Activated CD4-positive, alpha-beta T cell treated with anti-CD3 and anti-CD28 coated beads, Interleukin-2, amount 10 ng/mL, durations not matched to agents 7 days and 5 days (primary cell): ENCODE measurements at regions not wholly inside any gene's neighbourhood (a gene's known extent, or its start where the extent isn't known, plus 50 kb on each side); places are given as distances from the start of the nearest gene placed in this dataset.

ENCODE experiments used
- CTCF ChIA-PET: fragments of 350-600 bp; sonication (Branson Sonifier 250); formaldehyde crosslinking; loops from one replicate; lab custom pipeline; 2021; ENCODE audit warnings: antibody characterized with exemption; lab: Charles Lee
- POLR2A ChIA-PET: fragments of 350-600 bp; sonication (Branson Sonifier 250); formaldehyde crosslinking; loops from one replicate; lab custom pipeline; 2021; ENCODE audit warnings: antibody characterized with exemption; lab: Charles Lee
- DNase-seq: peaks from one replicate; pipeline ENCODE4 v3.0.0-alpha.2; 2020
- H3K27ac Mint-ChIP-seq: one replicate; pipeline ENCODE4 v1.8.0; 2021; ENCODE audit warnings: mild to moderate bottlenecking, moderate library complexity, mixed read lengths
- H3K27me3 Mint-ChIP-seq: one replicate; pipeline ENCODE4 v1.8.0; 2021; ENCODE audit warnings: mixed read lengths
- H3K36me3 Mint-ChIP-seq: one replicate; pipeline ENCODE4 v1.8.0; 2021; ENCODE audit warnings: low read depth, mixed read lengths
- H3K4me1 Mint-ChIP-seq: one replicate; pipeline ENCODE4 v1.8.0; 2021; ENCODE audit warnings: mixed read lengths
- H3K4me3 Mint-ChIP-seq: one replicate; pipeline ENCODE4 v1.8.0; 2021; ENCODE audit warnings: mild to moderate bottlenecking, moderate library complexity, mixed read lengths
- H3K9me3 Mint-ChIP-seq: one replicate; pipeline ENCODE4 v1.8.0; 2021; ENCODE audit warnings: mixed read lengths

DNA sequence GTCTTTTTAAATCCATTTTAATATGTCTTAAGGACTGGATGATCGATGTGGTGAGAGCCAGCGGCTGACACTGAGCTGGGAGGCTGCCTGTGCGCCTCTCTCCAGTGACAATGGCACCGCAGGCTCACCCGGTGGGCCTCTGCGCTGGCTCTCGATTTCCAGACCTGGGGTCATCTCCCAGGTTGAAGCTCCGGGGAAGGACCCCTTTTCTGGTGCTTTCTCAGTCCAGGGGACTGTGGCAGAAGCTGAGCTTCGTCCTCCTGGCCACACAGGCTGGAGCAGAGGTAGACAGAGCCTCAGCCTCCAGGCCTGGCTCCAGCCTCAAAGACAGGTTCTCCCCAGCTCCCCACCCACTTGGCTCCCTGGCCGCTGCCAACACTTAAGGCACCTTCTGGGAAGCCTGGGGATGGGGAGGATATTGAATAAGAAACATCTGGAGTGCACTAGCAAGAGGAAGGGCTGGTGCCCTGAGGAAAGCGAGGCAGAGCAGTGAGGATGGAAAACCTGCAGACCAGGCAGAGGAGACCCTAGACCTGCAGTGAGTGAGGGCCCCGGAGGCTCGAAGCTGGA lies 154.2 kb upstream of the SMAD3 start:
- CTCF ChIA-PET, result interaction anchor here (0.6 to 1.7 kb wide), 4 partner anchors 8 to 55 kb away, joined by 3 to 8 read pairs (median 5); no protein-coding TSS in a partner anchor

DNA sequence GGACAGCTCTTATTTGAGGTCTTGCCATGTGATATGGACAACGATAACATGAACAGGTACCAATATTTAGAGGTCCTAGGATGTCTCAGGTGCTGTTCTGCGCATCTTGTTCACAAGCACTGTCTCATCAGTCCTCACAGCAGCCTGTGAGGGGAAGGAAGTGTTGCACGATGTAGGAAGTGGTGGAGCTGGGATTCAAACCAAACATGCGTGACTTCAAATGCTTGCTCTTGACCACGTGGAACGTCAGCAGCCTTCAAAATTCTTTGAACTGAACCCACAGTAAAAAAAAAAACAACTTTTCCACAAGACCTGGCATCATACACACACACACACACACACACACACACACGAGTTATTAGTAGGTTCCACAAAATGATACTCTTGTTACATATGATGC lies 153.4 kb upstream of the SMAD3 start:
- Mint-ChIP-seq H3K27ac (peak overlapping the region; percentile 86), H3K4me3 (peak overlapping the region; percentile 45), H3K36me3 (peaks cover 8% of the 10 kb centered on the region), H3K9me3 (peaks cover 9% of the 10 kb centered on the region), H3K4me1 (peaks cover 47% of the 10 kb centered on the region), H3K27me3 (peaks cover 8% of the 10 kb centered on the region)
- peak; percentile 80 for DNase-seq
- ChIA-PET CTCF (interaction anchor here (0.6 to 1.7 kb wide), 6 partner anchors 9 to 1609 kb away, joined by 3 to 8 read pairs (median 3); no protein-coding TSS in a partner anchor), POLR2A (no interaction called here)

More for the DNA sequence above, 154.2 kb upstream of the SMAD3 start:
- peaks cover 47% of the 10 kb centered on the region for H3K4me1 Mint-ChIP-seq
- H3K9me3 Mint-ChIP-seq, result peaks cover 7% of the 10 kb centered on the region
- H3K27me3 Mint-ChIP-seq, result peaks cover 9% of the 10 kb centered on the region
- H3K27ac Mint-ChIP-seq, result peak overlapping the region; percentile 86
- H3K36me3 Mint-ChIP-seq, result peaks cover 6% of the 10 kb centered on the region
- no peak overlapping the region for H3K4me3 Mint-ChIP-seq
- no peak for DNase-seq
- POLR2A ChIA-PET, result no interaction called here

DNA sequence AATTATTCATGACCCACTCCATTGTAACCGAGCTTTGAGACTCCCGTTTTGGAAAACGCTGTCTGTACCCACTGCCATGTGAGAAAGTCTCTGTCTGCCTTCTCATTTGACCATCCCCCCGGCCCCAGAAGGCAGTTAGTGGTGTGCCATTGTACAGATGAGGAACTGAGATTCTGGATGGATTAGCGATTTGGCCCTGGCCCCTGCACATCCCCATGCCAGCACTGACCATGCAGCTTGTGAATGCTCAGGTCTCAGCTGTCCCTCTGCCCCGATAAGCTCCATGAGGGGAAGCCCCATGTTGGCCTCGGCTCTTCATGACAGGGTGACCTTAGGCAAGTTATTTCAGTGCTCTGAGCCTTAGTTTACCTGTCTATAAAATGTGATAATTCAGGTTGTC lies 153.0 kb upstream of the SMAD3 start:
- peaks cover 11% of the 10 kb centered on the region for H3K36me3 Mint-ChIP-seq
- CTCF ChIA-PET, result interaction anchor here (0.6 to 1.7 kb wide), 4 partner anchors 9 to 1609 kb away, joined by 3 to 8 read pairs (median 4); no protein-coding TSS in a partner anchor
- DNase-seq, result peak; percentile 13
- peaks cover 12% of the 10 kb centered on the region for H3K27me3 Mint-ChIP-seq
- POLR2A ChIA-PET, result no interaction called here
- H3K9me3 Mint-ChIP-seq, result peaks cover 9% of the 10 kb centered on the region
- H3K4me1 Mint-ChIP-seq, result peaks cover 47% of the 10 kb centered on the region
- peak overlapping the region; percentile 86 for H3K27ac Mint-ChIP-seq
- H3K4me3 Mint-ChIP-seq, result peak overlapping the region; percentile 9

DNA sequence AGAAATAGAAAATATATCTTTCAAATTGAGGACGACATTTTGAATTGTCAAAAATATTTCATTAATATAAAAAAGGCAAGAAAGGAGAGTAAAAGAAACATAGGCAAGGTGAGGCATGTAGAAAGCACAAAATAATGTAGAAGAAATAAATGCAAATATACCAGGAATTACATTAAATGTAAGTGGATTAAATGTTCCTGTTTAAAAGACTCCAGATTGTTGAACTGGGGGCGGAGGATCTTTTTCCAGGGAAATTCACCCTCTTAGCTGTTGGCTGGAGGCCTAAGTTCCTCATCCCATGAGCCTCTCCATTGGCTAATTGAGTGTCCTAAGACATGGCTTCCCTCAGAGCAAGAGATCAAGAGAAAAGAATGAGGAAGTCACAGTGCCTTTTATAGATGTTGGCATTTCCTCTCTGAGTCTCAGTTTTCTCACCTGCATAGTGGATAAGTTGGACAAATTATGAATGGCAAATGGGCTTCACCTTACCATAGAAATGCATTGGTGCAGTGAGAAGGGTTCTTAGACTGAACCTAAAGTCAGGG lies 147.4 kb upstream of the SMAD3 start:
- H3K27ac Mint-ChIP-seq, result no peak overlapping the region

GRCh38 chr15:66919421-66919820 lies 146.0 kb upstream of the SMAD3 start:
- peaks cover 13% of the 10 kb centered on the region for H3K27me3 Mint-ChIP-seq
- H3K4me3 Mint-ChIP-seq, result no peak overlapping the region
- H3K36me3 Mint-ChIP-seq, result peaks cover 18% of the 10 kb centered on the region
- no peak overlapping the region for H3K27ac Mint-ChIP-seq
- DNase-seq, result no peak
- CTCF ChIA-PET, result interaction anchor here (1.2 kb wide), 2 partner anchors 11 to 15 kb away, joined by 4 read pairs; no protein-coding TSS in a partner anchor
- peaks cover 22% of the 10 kb centered on the region for H3K9me3 Mint-ChIP-seq
- peaks cover 24% of the 10 kb centered on the region for H3K4me1 Mint-ChIP-seq
- POLR2A ChIA-PET, result no interaction called here

More for the DNA sequence above, 147.4 kb upstream of the SMAD3 start:
- Mint-ChIP-seq H3K36me3 (peaks cover 19% of the 10 kb centered on the region), H3K27me3 (peaks cover 13% of the 10 kb centered on the region), H3K4me3 (no peak overlapping the region), H3K4me1 (peaks cover 23% of the 10 kb centered on the region), H3K9me3 (peaks cover 15% of the 10 kb centered on the region)
- ChIA-PET CTCF (interaction anchor here (1.2 to 1.4 kb wide), 2 partner anchors 9 to 14 kb away, joined by 3 to 4 read pairs; no protein-coding TSS in a partner anchor), POLR2A (no interaction called here)
- no peak for DNase-seq

DNA sequence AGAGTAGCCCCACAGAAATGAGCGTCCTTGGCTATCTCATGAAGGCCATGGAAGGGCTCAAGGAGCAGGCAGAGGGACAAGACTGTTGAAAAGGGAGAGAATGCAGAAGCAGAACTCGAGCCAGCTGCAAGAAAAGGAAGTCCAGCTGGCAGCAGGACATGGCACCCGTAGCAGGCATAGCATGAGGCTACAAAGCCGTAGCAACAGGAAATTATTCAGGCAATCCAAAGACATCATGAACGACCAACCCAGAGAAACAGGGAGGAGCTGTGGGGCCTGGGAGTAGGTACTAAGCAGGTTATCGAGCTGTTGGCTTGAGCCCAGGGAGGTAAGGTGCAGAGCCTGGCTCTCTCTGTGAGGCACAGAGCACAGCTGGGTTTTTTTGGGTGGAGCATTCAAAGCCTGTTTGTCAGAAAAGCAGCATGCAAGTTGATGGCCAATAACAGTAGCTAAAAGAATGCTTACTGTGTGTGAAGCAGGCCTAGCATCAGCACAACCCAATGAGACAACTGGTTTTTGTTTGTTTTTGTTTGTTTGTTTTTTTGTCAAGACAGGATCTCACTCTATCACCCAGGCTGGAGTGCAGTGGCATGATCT lies 144.0 kb upstream of the SMAD3 start:
- no peak overlapping the region for H3K4me3 Mint-ChIP-seq
- CTCF ChIA-PET, result interaction anchor here (1.0 to 1.2 kb wide), 4 partner anchors 9 to 21 kb away, joined by 3 to 6 read pairs (median 4); no protein-coding TSS in a partner anchor
- H3K4me1 Mint-ChIP-seq, result peaks cover 19% of the 10 kb centered on the region
- peaks cover 15% of the 10 kb centered on the region for H3K36me3 Mint-ChIP-seq
- DNase-seq, result no peak
- H3K9me3 Mint-ChIP-seq, result peaks cover 19% of the 10 kb centered on the region
- POLR2A ChIA-PET, result no interaction called here
- no peak overlapping the region for H3K27ac Mint-ChIP-seq
- peaks cover 13% of the 10 kb centered on the region for H3K27me3 Mint-ChIP-seq

- CTCF ChIA-PET, result interaction anchor here (0.8 to 1.0 kb wide), 2 partner anchors 9 kb away, joined by 3 read pairs; no protein-coding TSS in a partner anchor
- no peak for DNase-seq
- Mint-ChIP-seq H3K4me3 (no peak overlapping the region), H3K27ac (no peak overlapping the region), H3K4me1 (peaks cover 19% of the 10 kb centered on the region), H3K36me3 (peaks cover 9% of the 10 kb centered on the region), H3K9me3 (peaks cover 14% of the 10 kb centered on the region), H3K27me3 (peaks cover 4% of the 10 kb centered on the region)
- POLR2A ChIA-PET, result no interaction called here
Observed at GRCh38 chr15:66922608-66923007, 142.8 kb upstream of the SMAD3 start.

- Mint-ChIP-seq H3K27me3 (peaks cover 4% of the 10 kb centered on the region), H3K36me3 (peaks cover 9% of the 10 kb centered on the region), H3K4me3 (no peak overlapping the region), H3K27ac (no peak overlapping the region), H3K4me1 (peaks cover 19% of the 10 kb centered on the region), H3K9me3 (peaks cover 14% of the 10 kb centered on the region)
- ChIA-PET CTCF (interaction anchor here (1.2 to 1.4 kb wide), 2 partner anchors 15 to 18 kb away, joined by 3 read pairs; no protein-coding TSS in a partner anchor), POLR2A (no interaction called here)
- peak; percentile 49 for DNase-seq
Observed at GRCh38 chr15:66923438-66923881, 141.9 kb upstream of the SMAD3 start.

GRCh38 chr15:66924889-66925288 lies 140.5 kb upstream of the SMAD3 start:
- H3K27ac Mint-ChIP-seq, result no peak overlapping the region
- H3K4me3 Mint-ChIP-seq, result no peak overlapping the region
- H3K4me1 Mint-ChIP-seq, result peaks cover 19% of the 10 kb centered on the region
- POLR2A ChIA-PET, result no interaction called here
- peaks cover 14% of the 10 kb centered on the region for H3K9me3 Mint-ChIP-seq
- no peak for DNase-seq
- CTCF ChIA-PET, result interaction anchor here (1.4 kb wide), 1 partner anchor 17 kb away, joined by 3 read pairs; no protein-coding TSS in a partner anchor
- H3K27me3 Mint-ChIP-seq, result peaks cover 10% of the 10 kb centered on the region
- H3K36me3 Mint-ChIP-seq, result peaks cover 9% of the 10 kb centered on the region

DNA sequence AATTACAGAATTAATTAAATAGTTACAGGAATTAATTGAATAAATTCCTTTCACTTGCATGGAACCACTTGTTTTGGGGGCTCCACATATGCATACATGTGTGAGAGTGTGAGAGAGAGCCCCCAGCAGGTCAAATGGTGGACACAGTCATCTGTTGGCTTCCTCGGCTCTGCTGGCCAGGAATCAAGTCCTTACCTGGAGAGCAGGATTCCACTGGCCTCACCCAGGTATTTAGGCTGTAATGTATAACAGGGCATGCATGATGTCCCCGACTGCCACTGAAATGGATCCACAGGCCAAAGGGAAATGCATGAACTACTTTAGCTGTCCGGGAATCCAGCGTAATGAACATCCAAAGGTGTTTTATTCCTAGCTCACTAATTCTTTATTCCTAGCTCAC lies 139.7 kb upstream of the SMAD3 start:
- peaks cover 9% of the 10 kb centered on the region for H3K36me3 Mint-ChIP-seq
- no peak for DNase-seq
- POLR2A ChIA-PET, result no interaction called here
- H3K9me3 Mint-ChIP-seq, result peaks cover 14% of the 10 kb centered on the region
- H3K4me1 Mint-ChIP-seq, result peaks cover 19% of the 10 kb centered on the region
- peaks cover 10% of the 10 kb centered on the region for H3K27me3 Mint-ChIP-seq
- H3K27ac Mint-ChIP-seq, result no peak overlapping the region
- CTCF ChIA-PET, result no interaction called here
- no peak overlapping the region for H3K4me3 Mint-ChIP-seq

DNA sequence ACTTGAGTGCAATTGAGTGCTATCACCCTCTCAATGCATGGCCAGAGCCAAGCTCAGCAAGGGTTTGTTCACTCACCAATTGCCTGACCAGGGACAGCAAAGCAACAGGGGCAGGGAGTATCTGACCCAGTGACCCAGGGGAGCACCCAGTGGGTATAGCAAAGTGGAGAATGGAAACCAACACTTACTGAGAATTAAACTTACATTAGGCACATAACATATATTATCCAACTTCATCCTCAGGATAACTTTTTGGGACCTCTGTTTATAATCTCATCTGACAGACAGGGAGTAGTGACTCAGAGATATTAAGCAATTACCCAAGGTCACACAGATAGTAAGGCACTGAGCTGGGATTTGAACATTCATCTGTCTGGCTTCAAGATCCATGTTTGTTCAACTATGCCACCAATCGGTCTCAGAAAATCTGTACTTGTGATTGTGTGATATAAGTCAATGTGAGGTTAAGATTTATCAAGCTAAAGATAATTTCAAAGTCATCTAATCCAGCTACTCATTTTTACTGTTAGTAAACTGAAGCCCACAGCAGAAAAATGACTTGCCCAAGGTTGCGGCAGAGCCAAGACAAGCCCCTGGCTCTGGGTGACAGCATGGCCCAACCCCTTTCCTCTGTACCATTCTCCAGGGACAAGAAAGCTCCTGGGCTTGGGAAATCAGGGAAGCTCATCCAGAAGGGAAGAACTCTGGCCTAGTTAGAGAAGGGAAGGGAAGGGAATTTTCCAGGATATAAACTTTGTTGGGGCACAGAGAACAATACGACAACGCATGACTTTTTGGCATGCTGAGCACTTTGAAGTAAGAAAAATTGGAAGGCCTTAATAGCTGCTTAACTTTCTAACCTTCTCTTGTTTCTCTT lies 138.0 kb upstream of the SMAD3 start:
- ChIA-PET POLR2A (no interaction called here), CTCF (interaction anchor here (0.6 to 1.0 kb wide), 2 partner anchors 26 to 1692 kb away, joined by 4 read pairs; no protein-coding TSS in a partner anchor)
- Mint-ChIP-seq H3K27ac (no peak overlapping the region), H3K27me3 (peaks cover 10% of the 10 kb centered on the region), H3K36me3 (peaks cover 6% of the 10 kb centered on the region), H3K4me3 (no peak overlapping the region), H3K4me1 (peaks cover 12% of the 10 kb centered on the region), H3K9me3 (peaks cover 15% of the 10 kb centered on the region)
- DNase-seq, result no peak

GRCh38 chr15:66928101-66928500 lies 137.3 kb upstream of the SMAD3 start:
- peaks cover 13% of the 10 kb centered on the region for H3K9me3 Mint-ChIP-seq
- peaks cover 10% of the 10 kb centered on the region for H3K27me3 Mint-ChIP-seq
- H3K36me3 Mint-ChIP-seq, result peaks cover 1% of the 10 kb centered on the region
- no peak overlapping the region for H3K27ac Mint-ChIP-seq
- POLR2A ChIA-PET, result no interaction called here
- CTCF ChIA-PET, result interaction anchor here (0.6 kb wide), 1 partner anchor 1693 kb away, joined by 4 read pairs; no protein-coding TSS in a partner anchor
- DNase-seq, result no peak
- H3K4me3 Mint-ChIP-seq, result no peak overlapping the region
- peaks cover 5% of the 10 kb centered on the region for H3K4me1 Mint-ChIP-seq
